ENCODE measurements at regions not wholly inside any gene's neighbourhood (a gene's known extent, or its start where the extent isn't known, plus 50 kb on each side); places are given as distances from the start of the nearest gene placed in this dataset.

DNA sequence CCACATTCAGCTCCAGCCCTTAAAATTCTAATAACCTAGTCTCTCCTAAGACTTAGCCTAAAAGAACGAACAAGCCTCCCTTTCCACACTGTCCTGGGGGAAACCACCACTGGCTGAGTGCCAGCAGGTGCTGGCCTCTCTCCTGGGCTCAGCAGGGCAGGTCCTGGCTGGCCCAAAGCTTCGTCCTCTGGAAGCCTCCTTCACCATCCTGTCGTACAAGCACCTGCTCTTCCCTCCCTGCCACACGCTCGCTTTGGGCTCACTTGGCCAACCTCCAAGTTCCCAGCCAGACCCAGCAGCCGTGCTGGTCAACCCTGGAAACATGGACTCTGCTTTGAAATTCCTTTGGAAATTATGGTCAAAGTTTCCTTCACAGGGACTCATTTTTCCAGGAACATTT is 58.2 kb upstream of the SLC25A33 start:
- H3K4me2 ChIP-seq (ENCODE audit: low read depth, low read length): no peak overlapping the region

GRCh38 chr1:9482403-9482802 is 56.9 kb upstream of the SLC25A33 start:
- no peak for DNase-seq
- TF ChIP-seq EZH2phosphoT487 (IDR thresholded peaks at IDR 0.05; ENCODE audit: low read length) (no peak), EZH2 (optimal IDR thresholded peaks at IDR 0.05; ENCODE audit: low read depth, low read length) (no peak), CTCF (IDR thresholded peaks at IDR 0.05; ENCODE audit: low read length) (no peak)
- no peaks in the 10 kb centered on the region for H3K9me3 ChIP-seq (replicated peaks; ENCODE audit: insufficient read depth, low read length)
- H3K36me3 ChIP-seq (replicated peaks; ENCODE audit: insufficient read depth, low read length): no peaks in the 10 kb centered on the region
- H2AFZ ChIP-seq (ENCODE audit: low read length): no peak overlapping the region
- no peak overlapping the region for H3K4me2 ChIP-seq (ENCODE audit: low read depth, low read length)
- H3F3A ChIP-seq (ENCODE audit: insufficient read depth, low read length): no peaks in the 10 kb centered on the region
- H3K4me1 ChIP-seq (ENCODE audit: low read length): 0 out of 2 replicates have a peak, but pooled peaks cover under 1% of the 10 kb centered on the region
- no peak overlapping the region for H3K27ac ChIP-seq (ENCODE audit: low read length)
- H4K20me1 ChIP-seq (ENCODE audit: insufficient read depth, low read length): no peaks in the 10 kb centered on the region
- no peaks in the 10 kb centered on the region for H3K9me2 ChIP-seq (replicated peaks; ENCODE audit: insufficient read depth, low read length)
- H3K4me3 ChIP-seq (ENCODE audit: low read length): no peak overlapping the region
- no peaks in the 10 kb centered on the region for H3K79me2 ChIP-seq (ENCODE audit: low read length)
- peaks cover 26% of the 10 kb centered on the region for H3K27me3 ChIP-seq (replicated peaks; ENCODE audit: insufficient read depth, low read length)
- no peak overlapping the region for H3K9ac ChIP-seq (ENCODE audit: low read length)

More for the DNA sequence above, 58.2 kb upstream of the SLC25A33 start:
- H4K20me1 ChIP-seq (ENCODE audit: insufficient read depth, low read length): no peaks in the 10 kb centered on the region
- H3K79me2 ChIP-seq (ENCODE audit: low read length): no peaks in the 10 kb centered on the region
- H3K9ac ChIP-seq (ENCODE audit: low read length): no peak overlapping the region
- H2AFZ ChIP-seq (ENCODE audit: low read length): no peak overlapping the region
- no peaks in the 10 kb centered on the region for H3K9me2 ChIP-seq (replicated peaks; ENCODE audit: insufficient read depth, low read length)
- no peaks in the 10 kb centered on the region for H3F3A ChIP-seq (ENCODE audit: insufficient read depth, low read length)
- H3K4me1 ChIP-seq (ENCODE audit: low read length): peaks cover 10% of the 10 kb centered on the region
- no peak for TF ChIP-seq EZH2 (optimal IDR thresholded peaks at IDR 0.05; ENCODE audit: low read depth, low read length)
- TF ChIP-seq EZH2phosphoT487 (IDR thresholded peaks at IDR 0.05; ENCODE audit: low read length): no peak
- no peak for TF ChIP-seq CTCF (IDR thresholded peaks at IDR 0.05; ENCODE audit: low read length)
- H3K27me3 ChIP-seq (replicated peaks; ENCODE audit: insufficient read depth, low read length): peaks cover 20% of the 10 kb centered on the region
- H3K27ac ChIP-seq (ENCODE audit: low read length): no peak overlapping the region
- H3K4me3 ChIP-seq (ENCODE audit: low read length): no peak overlapping the region
- no peak for DNase-seq
- no peaks in the 10 kb centered on the region for H3K9me3 ChIP-seq (replicated peaks; ENCODE audit: insufficient read depth, low read length)
- no peaks in the 10 kb centered on the region for H3K36me3 ChIP-seq (replicated peaks; ENCODE audit: insufficient read depth, low read length)

GRCh38 chr1:9482816-9483572 is 56.3 kb upstream of the SLC25A33 start:
- Histone ChIP-seq H3K79me2 (ENCODE audit: low read length) (no peaks in the 10 kb centered on the region), H3K4me3 (ENCODE audit: low read length) (no peak overlapping the region), H3K9me3 (replicated peaks; ENCODE audit: insufficient read depth, low read length) (no peaks in the 10 kb centered on the region), H3K9ac (ENCODE audit: low read length) (no peak overlapping the region), H2AFZ (ENCODE audit: low read length) (no peak overlapping the region), H3K27ac (ENCODE audit: low read length) (no peak overlapping the region), H3K4me1 (ENCODE audit: low read length) (no peaks in the 10 kb centered on the region), H3K4me2 (ENCODE audit: low read depth, low read length) (no peak overlapping the region), H3K27me3 (replicated peaks; ENCODE audit: insufficient read depth, low read length) (peaks cover 26% of the 10 kb centered on the region), H3K9me2 (replicated peaks; ENCODE audit: insufficient read depth, low read length) (no peaks in the 10 kb centered on the region), H3K36me3 (replicated peaks; ENCODE audit: insufficient read depth, low read length) (no peaks in the 10 kb centered on the region), H4K20me1 (ENCODE audit: insufficient read depth, low read length) (no peaks in the 10 kb centered on the region), H3F3A (ENCODE audit: insufficient read depth, low read length) (no peaks in the 10 kb centered on the region)
- TF ChIP-seq EZH2phosphoT487 (IDR thresholded peaks at IDR 0.05; ENCODE audit: low read length): no peak
- TF ChIP-seq EZH2 (optimal IDR thresholded peaks at IDR 0.05; ENCODE audit: low read depth, low read length): no peak
- no peak for TF ChIP-seq CTCF (IDR thresholded peaks at IDR 0.05; ENCODE audit: low read length)
- no peak for DNase-seq
